GM19193 (cell line): ENCODE measurements at regions not wholly inside any gene's neighbourhood (a gene's known extent, or its start where the extent isn't known, plus 50 kb on each side); places are given as distances from the start of the nearest gene placed in this dataset.

ENCODE experiments used
- POLR2A ChIP-seq: IDR thresholded peaks from 4 replicates; pipeline ENCODE4 v1.6.1; 2011; ENCODE audit not compliant: insufficient read depth, insufficient read length; ENCODE audit errors: extremely low read depth

- no peak for TF ChIP-seq POLR2A
These were observed 513.1 kb downstream of the KCNH5 start for GRCh38 chr14:62532181-62532580.

GRCh38 chr14:62546862-62547474, 498.3 kb downstream of the KCNH5 start:
- TF ChIP-seq POLR2A: no peak

- TF ChIP-seq POLR2A: no peak
These were observed 487.8 kb downstream of the KCNH5 start for GRCh38 chr14:62557416-62557815.

- no peak for TF ChIP-seq POLR2A
These were observed 486.8 kb downstream of the KCNH5 start for GRCh38 chr14:62558451-62558850.

GRCh38 chr14:62585247-62585646, 460.0 kb downstream of the KCNH5 start:
- TF ChIP-seq POLR2A: no peak

GRCh38 chr14:62592877-62593276, 452.4 kb downstream of the KCNH5 start:
- TF ChIP-seq POLR2A: no peak

GRCh38 chr14:62597143-62597542, 448.1 kb downstream of the KCNH5 start:
- TF ChIP-seq POLR2A: no peak

- no peak for TF ChIP-seq POLR2A
These were observed 445.5 kb downstream of the KCNH5 start for GRCh38 chr14:62599616-62600385.

- no peak for TF ChIP-seq POLR2A
These were observed 442.5 kb downstream of the KCNH5 start for GRCh38 chr14:62602712-62603111.

- no peak for TF ChIP-seq POLR2A
These were observed 440.7 kb downstream of the KCNH5 start for GRCh38 chr14:62604524-62604923.

GRCh38 chr14:62614122-62614521, 431.1 kb downstream of the KCNH5 start:
- no peak for TF ChIP-seq POLR2A

- TF ChIP-seq POLR2A: no peak
These were observed 428.6 kb downstream of the KCNH5 start for GRCh38 chr14:62616668-62617067.

- no peak for TF ChIP-seq POLR2A
These were observed 418.8 kb downstream of the KCNH5 start for GRCh38 chr14:62626416-62626815.

GRCh38 chr14:62629176-62629725, 416.0 kb downstream of the KCNH5 start:
- TF ChIP-seq POLR2A: no peak

- no peak for TF ChIP-seq POLR2A
These were observed 414.1 kb downstream of the KCNH5 start for GRCh38 chr14:62631176-62631575.

- TF ChIP-seq POLR2A: no peak
These were observed 412.5 kb downstream of the KCNH5 start for GRCh38 chr14:62632771-62633170.

- no peak for TF ChIP-seq POLR2A
These were observed 399.6 kb downstream of the KCNH5 start for GRCh38 chr14:62645649-62646048.
